ENCODE measurements at regions not wholly inside any gene's neighbourhood (a gene's known extent, or its start where the extent isn't known, plus 50 kb on each side); places are given as distances from the start of the nearest gene placed in this dataset.
"Not testable (repeated sequence)": the region's sequence is repeated elsewhere in the genome, so short reads cannot be mapped to it uniquely, and the experiment has no call there.

DNA sequence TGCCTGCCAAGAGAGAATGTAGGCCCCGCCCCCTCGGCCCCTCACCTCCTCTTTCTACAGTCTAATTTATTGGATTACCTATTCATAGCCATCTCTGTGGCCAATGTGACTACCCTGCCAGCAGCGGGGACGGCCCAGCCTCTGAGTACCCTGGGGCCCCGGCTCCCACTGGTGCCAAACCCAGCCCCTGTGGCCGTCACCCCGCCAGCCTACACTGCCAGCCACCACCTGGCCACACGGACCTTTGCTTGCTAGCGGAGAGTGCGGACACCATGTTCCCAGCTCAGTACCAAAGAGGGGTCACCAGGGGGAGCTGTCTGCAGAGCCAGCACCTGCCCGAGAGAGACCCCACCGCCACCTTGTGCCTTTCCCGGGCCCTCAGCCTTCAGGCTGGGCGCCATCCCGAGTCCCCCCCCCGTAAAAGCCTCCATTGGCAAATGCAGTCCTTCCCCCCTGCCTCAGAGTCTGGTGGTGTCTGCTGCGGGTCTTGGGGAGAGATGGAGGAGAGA, 511.1 kb downstream of the ZNF37A start:
- no peak overlapping the region for H3K4me3 Mint-ChIP-seq
- no peaks in the 10 kb centered on the region for H3K36me3 ChIP-seq (ENCODE audit: control insufficient read depth, insufficient read depth, low read length)
- no peaks in the 10 kb centered on the region for H3K27me3 Mint-ChIP-seq (ENCODE audit: insufficient read depth)
- H3K9me3 Mint-ChIP-seq = peaks cover 82% of the 10 kb centered on the region
- H3K36me3 Mint-ChIP-seq (ENCODE audit: low read depth) = no peaks in the 10 kb centered on the region
- WGBS, 2 experiments (ENCODE audit: insufficient coverage in 1 of 2, insufficient read length in 1 of 2) = 85 to 90% methylated on average over 5 to 17 of the region's 17 CpGs
- peaks cover 5% of the 10 kb centered on the region for H3K9me3 ChIP-seq (ENCODE audit: control insufficient read depth, low read length)
- H3K27ac ChIP-seq (ENCODE audit: low read depth, low read length) = no peak overlapping the region
- no peak overlapping the region for H3K9ac ChIP-seq (ENCODE audit: extremely low read depth, low read length, poor library complexity, severe bottlenecking)
- no peaks in the 10 kb centered on the region for H3K27me3 ChIP-seq (ENCODE audit: control insufficient read depth, insufficient read depth, low read length, poor library complexity, severe bottlenecking)
- no peak overlapping the region for H3K27ac Mint-ChIP-seq
- no peaks in the 10 kb centered on the region for H3K4me1 ChIP-seq (ENCODE audit: control insufficient read depth, insufficient read depth, low read length)
- TF ChIP-seq, protein P1, sequence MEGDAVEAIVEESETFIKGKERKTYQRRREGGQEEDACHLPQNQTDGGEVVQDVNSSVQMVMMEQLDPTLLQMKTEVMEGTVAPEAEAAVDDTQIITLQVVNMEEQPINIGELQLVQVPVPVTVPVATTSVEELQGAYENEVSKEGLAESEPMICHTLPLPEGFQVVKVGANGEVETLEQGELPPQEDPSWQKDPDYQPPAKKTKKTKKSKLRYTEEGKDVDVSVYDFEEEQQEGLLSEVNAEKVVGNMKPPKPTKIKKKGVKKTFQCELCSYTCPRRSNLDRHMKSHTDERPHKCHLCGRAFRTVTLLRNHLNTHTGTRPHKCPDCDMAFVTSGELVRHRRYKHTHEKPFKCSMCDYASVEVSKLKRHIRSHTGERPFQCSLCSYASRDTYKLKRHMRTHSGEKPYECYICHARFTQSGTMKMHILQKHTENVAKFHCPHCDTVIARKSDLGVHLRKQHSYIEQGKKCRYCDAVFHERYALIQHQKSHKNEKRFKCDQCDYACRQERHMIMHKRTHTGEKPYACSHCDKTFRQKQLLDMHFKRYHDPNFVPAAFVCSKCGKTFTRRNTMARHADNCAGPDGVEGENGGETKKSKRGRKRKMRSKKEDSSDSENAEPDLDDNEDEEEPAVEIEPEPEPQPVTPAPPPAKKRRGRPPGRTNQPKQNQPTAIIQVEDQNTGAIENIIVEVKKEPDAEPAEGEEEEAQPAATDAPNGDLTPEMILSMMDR (conservative IDR thresholded peaks at IDR 0.05) = no peak
- H3K4me3 ChIP-seq (ENCODE audit: low read length) = no peak overlapping the region
- DNase-seq = no peak
- H3K4me1 Mint-ChIP-seq = no peaks in the 10 kb centered on the region

DNA sequence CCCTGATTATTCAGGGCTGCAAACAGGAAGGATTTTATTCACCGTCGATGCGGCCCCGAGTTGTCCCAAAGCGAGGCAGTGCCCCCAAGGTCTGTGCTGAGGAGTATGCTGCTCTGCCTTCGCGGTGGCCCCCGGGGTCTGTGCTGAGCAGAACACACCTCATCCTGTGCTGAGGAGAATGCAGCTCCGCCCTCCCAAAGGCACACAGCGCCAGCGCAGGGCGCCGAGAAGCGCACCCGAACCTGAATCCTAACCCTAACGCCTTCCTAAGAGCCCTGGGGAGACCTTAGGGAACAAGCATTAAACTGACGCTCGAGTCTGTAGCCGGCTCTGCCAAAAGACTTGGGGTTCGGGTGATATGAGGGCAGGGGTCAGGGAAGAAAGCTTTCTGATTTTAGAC, 521.5 kb downstream of the ZNF37A start:
- WGBS, 2 experiments (ENCODE audit: insufficient coverage in 1 of 2, insufficient read length in 1 of 2) = 87 to 88% methylated on average over 14 to 20 of the region's 20 CpGs
- H3K9me3 Mint-ChIP-seq = peaks cover 65% of the 10 kb centered on the region
- H3K27me3 ChIP-seq (ENCODE audit: control insufficient read depth, insufficient read depth, low read length, poor library complexity, severe bottlenecking); DNase-seq; H3K4me1 Mint-ChIP-seq; H3K4me3 Mint-ChIP-seq; H3K36me3 Mint-ChIP-seq (ENCODE audit: low read depth); H3K4me3 ChIP-seq (ENCODE audit: low read length); H3K27ac Mint-ChIP-seq; H3K36me3 ChIP-seq (ENCODE audit: control insufficient read depth, insufficient read depth, low read length); H3K9ac ChIP-seq (ENCODE audit: extremely low read depth, low read length, poor library complexity, severe bottlenecking); H3K27ac ChIP-seq (ENCODE audit: low read depth, low read length); H3K27me3 Mint-ChIP-seq (ENCODE audit: insufficient read depth); H3K4me1 ChIP-seq (ENCODE audit: control insufficient read depth, insufficient read depth, low read length): not testable (repeated sequence)
- H3K9me3 ChIP-seq (ENCODE audit: control insufficient read depth, low read length) = peaks cover 25% of the 10 kb centered on the region

DNA sequence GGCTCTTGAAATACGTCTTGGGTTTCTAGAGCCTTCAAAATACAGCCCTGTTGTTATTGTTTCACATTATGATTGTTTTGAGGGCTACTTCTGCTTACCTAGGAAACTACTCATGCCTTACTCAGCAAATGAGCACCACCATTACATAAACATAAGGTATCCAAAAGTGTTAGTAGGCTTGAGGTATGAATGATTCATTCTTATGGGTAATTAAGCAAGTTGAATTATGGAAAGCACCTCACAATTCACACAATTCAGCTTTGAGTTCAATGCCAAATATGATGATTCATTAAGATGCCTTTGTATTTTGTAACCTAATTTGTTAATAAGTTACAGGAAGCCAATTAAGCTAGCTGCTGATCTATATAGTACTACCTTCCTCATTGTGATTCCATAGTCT, 525.7 kb downstream of the ZNF37A start:
- H3K4me1 Mint-ChIP-seq; H3K9ac ChIP-seq (ENCODE audit: extremely low read depth, low read length, poor library complexity, severe bottlenecking); H3K4me3 Mint-ChIP-seq; H3K27me3 Mint-ChIP-seq (ENCODE audit: insufficient read depth); H3K36me3 Mint-ChIP-seq (ENCODE audit: low read depth); H3K36me3 ChIP-seq (ENCODE audit: control insufficient read depth, insufficient read depth, low read length); H3K4me3 ChIP-seq (ENCODE audit: low read length); H3K27me3 ChIP-seq (ENCODE audit: control insufficient read depth, insufficient read depth, low read length, poor library complexity, severe bottlenecking); H3K27ac ChIP-seq (ENCODE audit: low read depth, low read length); H3K27ac Mint-ChIP-seq; H3K4me1 ChIP-seq (ENCODE audit: control insufficient read depth, insufficient read depth, low read length); DNase-seq: not testable (repeated sequence)
- 23% methylated on average over 1 of the region's 1 CpG; no CpG with 5 or more reads in 1 of the 2 experiments for WGBS, 2 experiments (ENCODE audit: insufficient coverage in 1 of 2, insufficient read length in 1 of 2)
- peaks cover 58% of the 10 kb centered on the region for H3K9me3 Mint-ChIP-seq
- peaks cover 19% of the 10 kb centered on the region for H3K9me3 ChIP-seq (ENCODE audit: control insufficient read depth, low read length)

DNA sequence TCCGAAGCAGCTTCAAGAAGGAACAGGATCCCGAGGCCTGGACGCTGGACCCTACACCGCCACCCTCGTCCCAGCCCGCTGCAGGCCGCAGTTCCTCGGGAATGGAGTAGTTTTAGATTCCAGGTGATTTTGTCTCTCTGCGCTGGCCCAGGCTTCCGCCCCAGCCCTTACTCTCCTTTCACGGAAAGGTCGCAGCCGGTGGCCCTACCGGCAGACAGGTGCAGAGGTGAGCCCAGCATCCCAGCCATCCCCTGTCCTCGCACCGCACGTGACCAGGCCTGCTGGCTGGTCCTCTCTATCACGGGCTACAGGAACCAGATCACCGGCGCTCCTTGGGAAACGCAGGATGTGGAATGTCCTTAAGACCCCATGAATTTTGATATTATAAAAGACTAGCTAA, 541.5 kb downstream of the ZNF37A start:
- not testable (repeated sequence) for H3K4me3 ChIP-seq (ENCODE audit: low read length); H3K27ac Mint-ChIP-seq; H3K4me1 ChIP-seq (ENCODE audit: control insufficient read depth, insufficient read depth, low read length); H3K9me3 ChIP-seq (ENCODE audit: control insufficient read depth, low read length); H3K9ac ChIP-seq (ENCODE audit: extremely low read depth, low read length, poor library complexity, severe bottlenecking); H3K36me3 ChIP-seq (ENCODE audit: control insufficient read depth, insufficient read depth, low read length); H3K4me3 Mint-ChIP-seq; DNase-seq; H3K27me3 Mint-ChIP-seq (ENCODE audit: insufficient read depth); H3K36me3 Mint-ChIP-seq (ENCODE audit: low read depth); H3K4me1 Mint-ChIP-seq; H3K27me3 ChIP-seq (ENCODE audit: control insufficient read depth, insufficient read depth, low read length, poor library complexity, severe bottlenecking); H3K27ac ChIP-seq (ENCODE audit: low read depth, low read length)
- 90 to 97% methylated on average over 6 to 21 of the region's 21 CpGs for WGBS, 2 experiments (ENCODE audit: insufficient coverage in 1 of 2, insufficient read length in 1 of 2)
- peaks cover 30% of the 10 kb centered on the region for H3K9me3 Mint-ChIP-seq
